Keratinocyte (primary cell): ENCODE measurements at regions not wholly inside any gene's neighbourhood (a gene's known extent, or its start where the extent isn't known, plus 50 kb on each side); places are given as distances from the start of the nearest gene placed in this dataset.

Experiments used
- DNase-seq: peaks from one replicate; pipeline ENCODE4 v3.0.0-alpha.2; 2011; ENCODE audit warnings: low read depth, missing footprints, low spot score
- FAIRE-seq: peaks from 2 replicates; lab custom pipeline; 2011; peaks lifted over from hg19 to GRCh38; lab: Jason Lieb, UNC
- H2AFZ ChIP-seq: 2 replicates; pipeline ENCODE4 v1.6.0; 2012; ENCODE audit warnings: low read length, control low read depth, inconsistent platforms; ENCODE audit not compliant: control insufficient read depth
- H3K27ac ChIP-seq: 2 replicates; pipeline ENCODE4 v1.5.1; 2011; ENCODE audit warnings: low read length; ENCODE audit not compliant: control insufficient read depth, insufficient read depth
- H3K27me3 ChIP-seq: 3 replicates; pipeline ENCODE4 v1.6.0; 2011; ENCODE audit warnings: low read length; ENCODE audit not compliant: control insufficient read depth, insufficient read depth; ENCODE audit errors: extremely low read depth
- H3K36me3 ChIP-seq, 2 experiments: 2 replicates in 1 of 2; 3 replicates in 1 of 2; pipeline ENCODE4 v1.5.1; 2011; ENCODE audit warnings: low read length in 2 of 2, mild to moderate bottlenecking in 1 of 2; ENCODE audit not compliant: control insufficient read depth in 2 of 2, insufficient read depth in 2 of 2; ENCODE audit errors: extremely low read depth in 1 of 2
- H3K4me1 ChIP-seq: 3 replicates; pipeline ENCODE4 v1.5.1; 2011; ENCODE audit warnings: low read length; ENCODE audit not compliant: control insufficient read depth, insufficient read depth; ENCODE audit errors: extremely low read depth
- H3K4me2 ChIP-seq: 3 replicates; pipeline ENCODE4 v1.6.0; 2011; ENCODE audit warnings: low read depth, low read length; ENCODE audit not compliant: control insufficient read depth, insufficient read depth; ENCODE audit errors: extremely low read depth
- H3K4me3 ChIP-seq, 3 experiments: fragments of 200-600 bp in 1 of 3; sonication (generic) in 1 of 3; 2 replicates in 2 of 3; 3 replicates in 1 of 3; pipeline ENCODE4 v1.5.1; 2011 to 2016; ENCODE audit warnings: low read length in 3 of 3, mild to moderate bottlenecking in 3 of 3, control low read depth in 2 of 3, inconsistent platforms in 1 of 3, low read depth in 1 of 3, mixed read lengths in 1 of 3, mixed run types in 1 of 3, moderate library complexity in 1 of 3; ENCODE audit not compliant: control insufficient read depth in 2 of 3, insufficient read depth in 2 of 3; ENCODE audit errors: extremely low read depth in 1 of 3
- H3K79me2 ChIP-seq: 2 replicates; pipeline ENCODE4 v1.6.0; 2012; ENCODE audit warnings: low read length; ENCODE audit not compliant: control insufficient read depth, insufficient read depth
- H3K9ac ChIP-seq: 3 replicates; pipeline ENCODE4 v1.6.0; 2011; ENCODE audit warnings: low read length; ENCODE audit not compliant: control insufficient read depth, insufficient read depth; ENCODE audit errors: extremely low read depth
- H3K9me1 ChIP-seq: 3 replicates; pipeline ENCODE4 v1.6.0; 2011; ENCODE audit warnings: low read length; ENCODE audit not compliant: control insufficient read depth, insufficient read depth; ENCODE audit errors: extremely low read depth
- H3K9me3 ChIP-seq: 2 replicates; pipeline ENCODE4 v1.5.1; 2012; ENCODE audit warnings: low read depth, low read length; ENCODE audit not compliant: control insufficient read depth
- H4K20me1 ChIP-seq: 3 replicates; pipeline ENCODE4 v1.6.0; 2011; ENCODE audit warnings: low read length; ENCODE audit not compliant: control insufficient read depth, insufficient read depth; ENCODE audit errors: extremely low read depth
- EZH2 ChIP-seq: IDR thresholded peaks from one replicate; pipeline ENCODE4 v1.6.1; 2012; ENCODE audit warnings: inconsistent platforms, mild to moderate bottlenecking, low read length, moderate library complexity
- dilution Hi-C: fragments of 300-500 bp; cut with MboI; formaldehyde crosslinking; loops from one replicate; pipeline ENCODE4 v1.7.0; 2020; ENCODE audit warnings: low sequenced_read_pairs; ENCODE audit not compliant: extremely low pct_ligation_motif_present
- TF ChIP-seq, protein P1 (sequence below), 3 experiments: IDR thresholded peaks in 1 of 3; conservative IDR thresholded peaks in 1 of 3; optimal IDR thresholded peaks in 1 of 3; 2 replicates in 2 of 3; 3 replicates in 1 of 3; pipeline versions ENCODE3 to v1.5.1; 2011; ENCODE audit warnings: low read length in 3 of 3, mild to moderate bottlenecking in 3 of 3, moderate library complexity in 2 of 3, control low read depth in 1 of 3, inconsistent platforms in 1 of 3; ENCODE audit not compliant: insufficient read depth in 2 of 3; ENCODE audit errors: extremely low read depth in 1 of 3

GRCh38 chr12:90572778-90573177 is 382.2 kb downstream of the CCER1 start:
- Histone ChIP-seq H3K79me2 (no peaks in the 10 kb centered on the region), H3K4me3 (no peak overlapping the region), H2AFZ (no peak overlapping the region), H3K4me1 (peaks cover 9% of the 10 kb centered on the region), H4K20me1 (no peaks in the 10 kb centered on the region), H3K4me2 (no peak overlapping the region), H3K9me1 (no peaks in the 10 kb centered on the region), H3K9ac (no peak overlapping the region), H3K27ac (no peak overlapping the region), H3K36me3 (no peaks in the 10 kb centered on the region), H3K9me3 (no peaks in the 10 kb centered on the region), H3K27me3 (no peaks in the 10 kb centered on the region)
- TF ChIP-seq EZH2 = no peak
- TF ChIP-seq, protein P1, sequence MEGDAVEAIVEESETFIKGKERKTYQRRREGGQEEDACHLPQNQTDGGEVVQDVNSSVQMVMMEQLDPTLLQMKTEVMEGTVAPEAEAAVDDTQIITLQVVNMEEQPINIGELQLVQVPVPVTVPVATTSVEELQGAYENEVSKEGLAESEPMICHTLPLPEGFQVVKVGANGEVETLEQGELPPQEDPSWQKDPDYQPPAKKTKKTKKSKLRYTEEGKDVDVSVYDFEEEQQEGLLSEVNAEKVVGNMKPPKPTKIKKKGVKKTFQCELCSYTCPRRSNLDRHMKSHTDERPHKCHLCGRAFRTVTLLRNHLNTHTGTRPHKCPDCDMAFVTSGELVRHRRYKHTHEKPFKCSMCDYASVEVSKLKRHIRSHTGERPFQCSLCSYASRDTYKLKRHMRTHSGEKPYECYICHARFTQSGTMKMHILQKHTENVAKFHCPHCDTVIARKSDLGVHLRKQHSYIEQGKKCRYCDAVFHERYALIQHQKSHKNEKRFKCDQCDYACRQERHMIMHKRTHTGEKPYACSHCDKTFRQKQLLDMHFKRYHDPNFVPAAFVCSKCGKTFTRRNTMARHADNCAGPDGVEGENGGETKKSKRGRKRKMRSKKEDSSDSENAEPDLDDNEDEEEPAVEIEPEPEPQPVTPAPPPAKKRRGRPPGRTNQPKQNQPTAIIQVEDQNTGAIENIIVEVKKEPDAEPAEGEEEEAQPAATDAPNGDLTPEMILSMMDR (optimal IDR thresholded peaks at IDR 0.05 in 1 of 3, IDR thresholded peaks at IDR 0.05 in 1 of 3, conservative IDR thresholded peaks at IDR 0.05 in 1 of 3; ENCODE audit: extremely low read depth in 1 of 3, insufficient read depth in 2 of 3, low read length in 3 of 3) = no peak
- DNase-seq = no peak
- FAIRE-seq = no peak
- dilution Hi-C loops = no loop called here

DNA sequence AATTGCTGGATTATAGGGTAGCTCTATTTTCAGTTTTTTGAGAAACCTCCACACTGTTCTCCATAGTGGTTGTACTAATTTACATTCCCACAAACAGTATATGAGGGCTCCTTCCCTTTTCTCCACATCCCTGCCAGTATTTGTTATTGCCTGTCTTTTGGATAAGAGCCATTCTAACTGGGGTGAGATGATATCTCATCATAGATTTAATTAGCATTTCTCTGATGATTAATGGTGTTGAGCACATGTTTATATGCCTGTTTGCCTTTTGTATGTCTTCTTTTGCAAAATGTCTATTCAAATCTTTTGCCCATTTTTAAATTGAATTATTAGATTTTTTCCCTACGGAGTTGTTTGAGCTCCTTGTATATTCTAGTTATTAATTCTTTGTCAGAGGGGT is 385.3 kb downstream of the CCER1 start:
- Histone ChIP-seq H3K4me3 (no peak overlapping the region), H3K9ac (no peak overlapping the region), H3K9me1 (no peaks in the 10 kb centered on the region), H3K4me2 (no peak overlapping the region), H2AFZ (no peak overlapping the region), H3K36me3 (no peaks in the 10 kb centered on the region), H4K20me1 (no peaks in the 10 kb centered on the region), H3K4me1 (peaks cover 2% of the 10 kb centered on the region), H3K79me2 (no peaks in the 10 kb centered on the region), H3K27ac (no peak overlapping the region), H3K9me3 (no peaks in the 10 kb centered on the region), H3K27me3 (no peaks in the 10 kb centered on the region)
- FAIRE-seq = no peak
- dilution Hi-C loops = no loop called here
- DNase-seq = no peak
- TF ChIP-seq, protein P1 (optimal IDR thresholded peaks at IDR 0.05 in 1 of 3, IDR thresholded peaks at IDR 0.05 in 1 of 3, conservative IDR thresholded peaks at IDR 0.05 in 1 of 3; ENCODE audit: extremely low read depth in 1 of 3, insufficient read depth in 2 of 3, low read length in 3 of 3) = no peak
- TF ChIP-seq EZH2 = no peak
